ENCODE measurements at regions not wholly inside any gene's neighbourhood (a gene's known extent, or its start where the extent isn't known, plus 50 kb on each side); places are given as distances from the start of the nearest gene placed in this dataset.
"Not testable (repeated sequence)": the region's sequence is repeated elsewhere in the genome, so short reads cannot be mapped to it uniquely, and the experiment has no call there.

DNA sequence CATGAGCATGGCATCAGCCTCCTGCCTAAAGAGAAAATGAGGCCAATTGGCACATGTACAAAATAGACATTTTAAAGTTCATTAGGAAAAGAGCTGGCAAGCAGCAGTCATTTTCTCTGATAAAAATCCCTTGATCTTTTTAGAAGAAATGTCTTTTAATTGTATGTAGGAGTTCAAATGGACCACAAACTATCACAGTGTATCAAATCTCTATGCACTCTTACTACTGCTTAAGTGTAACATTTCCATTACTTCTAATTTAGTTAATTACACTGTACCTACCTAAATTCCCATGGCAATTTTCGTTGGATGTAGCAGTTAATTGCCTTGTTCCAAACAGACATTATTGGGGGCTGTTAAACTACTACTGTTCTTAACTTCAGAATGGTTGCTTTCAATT is 233.7 kb upstream of the TECRL start:
- Histone ChIP-seq H3K4me3 (no peak overlapping the region), H3K4me1 (no peaks in the 10 kb centered on the region), H3K27me3 (no peaks in the 10 kb centered on the region), H3K27ac (no peak overlapping the region), H3K9me3 (no peaks in the 10 kb centered on the region), H3K36me3 (no peaks in the 10 kb centered on the region)
- no peak for TF ChIP-seq POLR2A (IDR thresholded peaks at IDR 0.05)
- TF ChIP-seq, protein P1, sequence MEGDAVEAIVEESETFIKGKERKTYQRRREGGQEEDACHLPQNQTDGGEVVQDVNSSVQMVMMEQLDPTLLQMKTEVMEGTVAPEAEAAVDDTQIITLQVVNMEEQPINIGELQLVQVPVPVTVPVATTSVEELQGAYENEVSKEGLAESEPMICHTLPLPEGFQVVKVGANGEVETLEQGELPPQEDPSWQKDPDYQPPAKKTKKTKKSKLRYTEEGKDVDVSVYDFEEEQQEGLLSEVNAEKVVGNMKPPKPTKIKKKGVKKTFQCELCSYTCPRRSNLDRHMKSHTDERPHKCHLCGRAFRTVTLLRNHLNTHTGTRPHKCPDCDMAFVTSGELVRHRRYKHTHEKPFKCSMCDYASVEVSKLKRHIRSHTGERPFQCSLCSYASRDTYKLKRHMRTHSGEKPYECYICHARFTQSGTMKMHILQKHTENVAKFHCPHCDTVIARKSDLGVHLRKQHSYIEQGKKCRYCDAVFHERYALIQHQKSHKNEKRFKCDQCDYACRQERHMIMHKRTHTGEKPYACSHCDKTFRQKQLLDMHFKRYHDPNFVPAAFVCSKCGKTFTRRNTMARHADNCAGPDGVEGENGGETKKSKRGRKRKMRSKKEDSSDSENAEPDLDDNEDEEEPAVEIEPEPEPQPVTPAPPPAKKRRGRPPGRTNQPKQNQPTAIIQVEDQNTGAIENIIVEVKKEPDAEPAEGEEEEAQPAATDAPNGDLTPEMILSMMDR (IDR thresholded peaks at IDR 0.05), result no peak
- no peak for DNase-seq

DNA sequence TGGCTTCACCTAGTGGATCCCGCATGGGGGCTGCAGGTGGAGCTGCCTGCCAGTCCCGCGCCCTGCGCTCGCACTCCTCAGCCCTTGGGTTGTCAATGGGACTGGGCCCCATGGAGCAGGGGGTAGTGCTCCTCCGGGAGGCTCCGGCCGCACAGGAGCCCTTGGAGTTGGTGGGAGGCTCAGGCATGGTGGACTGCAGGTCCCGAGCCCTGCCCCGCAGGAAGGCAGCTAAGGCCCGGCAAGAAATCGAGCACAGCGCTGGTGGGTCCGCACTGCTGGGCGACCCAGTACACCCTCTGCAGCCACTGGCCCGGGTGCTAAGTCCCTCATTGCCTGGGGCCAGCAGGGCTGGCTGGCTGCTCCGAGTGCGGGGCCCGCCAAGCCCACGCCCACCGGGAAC is 231.2 kb upstream of the TECRL start:
- H3K4me3 ChIP-seq, H3K9me3 ChIP-seq, H3K27me3 ChIP-seq, DNase-seq, H3K36me3 ChIP-seq, H3K27ac ChIP-seq, H3K4me1 ChIP-seq: not testable (repeated sequence)

DNA sequence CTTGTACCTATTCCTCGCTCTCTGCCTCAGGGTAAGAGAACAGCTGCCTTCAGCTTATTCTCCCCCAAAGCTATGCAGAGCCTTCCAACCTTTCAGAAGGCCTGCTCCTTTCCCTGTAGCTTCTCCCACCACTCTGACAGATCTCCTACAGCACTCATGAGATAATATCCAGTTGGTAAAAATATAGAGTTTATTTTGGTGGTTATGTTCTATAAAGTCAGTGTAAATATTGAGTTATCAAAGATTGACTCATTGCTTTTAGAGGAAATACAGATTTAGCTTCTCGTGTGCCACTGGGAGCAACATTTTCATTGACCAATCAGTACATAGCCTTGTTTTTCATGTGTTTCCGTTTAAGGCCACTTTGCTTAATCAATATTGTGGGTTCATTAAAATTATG is 216.2 kb upstream of the TECRL start:
- no peaks in the 10 kb centered on the region for H3K36me3 ChIP-seq
- H3K27me3 ChIP-seq, result no peaks in the 10 kb centered on the region
- H3K4me3 ChIP-seq, result no peak overlapping the region
- no peaks in the 10 kb centered on the region for H3K4me1 ChIP-seq
- no peaks in the 10 kb centered on the region for H3K9me3 ChIP-seq
- TF ChIP-seq, protein P1 (IDR thresholded peaks at IDR 0.05), result no peak
- no peak for TF ChIP-seq POLR2A (IDR thresholded peaks at IDR 0.05)
- no peak for DNase-seq
- H3K27ac ChIP-seq, result no peak overlapping the region

DNA sequence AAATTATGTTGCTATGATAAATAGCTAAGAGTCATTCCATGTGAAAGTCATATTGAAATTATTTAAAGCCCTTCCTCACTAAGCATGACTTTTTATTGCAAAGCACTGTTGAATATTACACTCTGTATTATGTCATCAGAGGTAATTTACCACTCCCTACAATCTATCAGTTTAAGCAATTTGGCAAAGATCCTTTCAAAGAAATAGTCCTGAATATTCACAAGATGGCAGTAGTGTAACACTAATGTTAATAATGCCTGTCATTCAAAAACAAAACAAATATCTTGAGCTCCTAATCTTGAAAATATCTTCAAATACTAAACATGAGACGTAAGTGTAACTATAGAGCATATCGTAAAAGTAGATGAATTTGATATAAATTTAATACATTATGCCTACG is 208.6 kb upstream of the TECRL start:
- DNase-seq, result no peak
- Histone ChIP-seq H3K9me3 (no peaks in the 10 kb centered on the region), H3K4me3 (no peak overlapping the region), H3K27me3 (no peaks in the 10 kb centered on the region), H3K36me3 (no peaks in the 10 kb centered on the region), H3K4me1 (no peaks in the 10 kb centered on the region), H3K27ac (no peak overlapping the region)
- TF ChIP-seq, protein P1 (IDR thresholded peaks at IDR 0.05), result no peak
- TF ChIP-seq POLR2A (IDR thresholded peaks at IDR 0.05), result no peak

DNA sequence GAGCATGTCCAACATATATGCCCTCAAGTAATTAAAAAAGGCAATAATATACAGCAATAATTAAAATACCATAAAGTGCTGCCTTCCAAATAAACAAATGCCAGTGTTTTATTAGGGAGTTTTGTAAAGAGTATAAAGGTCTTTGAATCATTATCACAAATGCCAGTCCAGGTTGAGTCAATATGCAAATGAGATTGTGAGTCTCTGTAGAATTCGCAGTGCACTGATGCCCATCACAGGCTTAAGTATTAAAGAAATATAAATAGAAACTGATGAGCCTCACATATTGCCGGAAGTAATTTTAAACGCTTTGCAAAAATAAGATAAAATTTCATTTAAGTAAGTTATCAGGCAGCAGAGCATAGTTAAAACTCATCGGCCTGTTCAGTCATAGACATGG is 205.0 kb upstream of the TECRL start:
- Histone ChIP-seq H3K4me3 (no peak overlapping the region), H3K4me1 (no peaks in the 10 kb centered on the region), H3K27me3 (no peaks in the 10 kb centered on the region), H3K36me3 (no peaks in the 10 kb centered on the region), H3K9me3 (no peaks in the 10 kb centered on the region), H3K27ac (no peak overlapping the region)
- no peak for DNase-seq
- TF ChIP-seq, protein P1 (IDR thresholded peaks at IDR 0.05), result no peak
- no peak for TF ChIP-seq POLR2A (IDR thresholded peaks at IDR 0.05)

DNA sequence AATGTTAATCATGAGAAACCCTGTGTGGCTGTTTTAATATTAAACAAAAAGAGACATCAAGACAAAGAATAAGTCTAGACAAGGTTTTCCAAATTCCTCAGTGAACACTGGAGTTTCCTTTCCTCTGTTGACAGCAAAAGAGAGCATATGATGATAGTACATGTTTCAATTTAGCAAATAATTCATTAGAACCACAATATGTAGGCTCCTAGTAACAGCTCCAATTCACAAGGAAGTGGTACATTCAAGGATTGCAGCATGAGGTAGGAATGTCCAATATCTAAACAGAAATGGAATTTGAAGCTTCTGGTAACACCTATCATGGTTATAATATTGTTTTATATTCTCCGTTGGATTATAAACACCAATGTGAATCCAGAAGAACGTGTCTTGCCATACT is 203.8 kb upstream of the TECRL start:
- H3K4me1 ChIP-seq, result no peaks in the 10 kb centered on the region

More for the DNA sequence above, 203.8 kb upstream of the TECRL start:
- Histone ChIP-seq H3K4me3 (no peak overlapping the region), H3K9me3 (no peaks in the 10 kb centered on the region), H3K27ac (no peak overlapping the region), H3K27me3 (no peaks in the 10 kb centered on the region), H3K36me3 (no peaks in the 10 kb centered on the region)
- DNase-seq, result no peak
- no peak for TF ChIP-seq POLR2A (IDR thresholded peaks at IDR 0.05)
- TF ChIP-seq, protein P1 (IDR thresholded peaks at IDR 0.05), result no peak

All from Peyer's patch (tissue), 4 donors.